ENCODE measurements at regions not wholly inside any gene's neighbourhood (a gene's known extent, or its start where the extent isn't known, plus 50 kb on each side); places are given as distances from the start of the nearest gene placed in this dataset.

DNA sequence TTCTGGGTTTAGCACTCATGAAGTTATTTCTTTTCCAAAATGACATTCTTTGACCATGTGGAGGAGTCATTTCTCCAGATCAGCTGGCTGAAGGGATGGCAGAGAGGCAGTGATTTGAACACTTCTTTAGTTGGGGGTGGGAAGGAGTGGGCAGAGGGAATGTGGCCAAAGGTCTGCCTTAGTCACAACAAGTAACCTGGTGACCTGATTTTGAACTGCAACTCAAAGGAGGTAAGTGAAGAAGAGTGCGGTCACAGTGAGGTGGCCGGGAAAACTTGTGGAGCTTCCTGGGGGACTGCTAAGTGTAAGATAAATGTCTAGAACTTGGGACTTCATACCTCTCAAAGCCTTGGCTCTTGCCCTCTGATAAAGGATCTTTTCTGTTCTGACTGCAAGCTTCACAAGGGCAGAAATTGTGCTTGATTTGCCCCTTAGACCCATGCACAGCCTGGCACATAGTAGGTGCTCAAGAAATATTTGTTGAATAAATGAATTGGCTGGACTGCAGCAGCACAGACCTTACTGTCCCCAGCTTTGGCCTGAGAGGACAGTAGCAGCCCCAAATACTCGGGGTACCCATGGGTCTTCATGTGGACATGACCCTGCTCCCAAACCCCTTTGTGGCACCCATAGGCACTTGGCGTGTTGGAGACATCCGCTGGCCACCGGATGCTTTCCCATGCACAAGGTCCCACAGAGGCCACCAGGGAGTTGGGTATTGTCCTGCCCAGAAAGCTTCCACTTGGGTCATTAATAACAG, 99.0 kb upstream of the ALX4 start:
- H3T11ph ChIP-seq (ENCODE audit: low read length): no peak overlapping the region
- DNase-seq: no peak
- H3K79me1 ChIP-seq (ENCODE audit: insufficient read depth, low read depth, low read length, poor library complexity, severe bottlenecking): no peaks in the 10 kb centered on the region
- WGBS (ENCODE audit: extremely low coverage, insufficient read length, low lambda C conversion rate): no CpG with 5 or more reads among the region's 6 CpGs
- no peak overlapping the region for H2BK120ac ChIP-seq (ENCODE audit: low read depth, low read length, poor library complexity, severe bottlenecking)
- H2BK12ac ChIP-seq (ENCODE audit: insufficient read length, low read depth, low read length): no peak overlapping the region
- H3K27ac ChIP-seq (ENCODE audit: insufficient read length, low read depth, low read length): no peak overlapping the region
- H3K18ac ChIP-seq (ENCODE audit: insufficient read length, low read depth, low read length): no peak overlapping the region
- H3K36me3 Mint-ChIP-seq (ENCODE audit: insufficient read depth in 1 of 3, low read depth in 3 of 3): 0 out of 7 replicates have a peak, but pooled peaks cover 0 to 2% (median 0%) of the 10 kb centered on the region in 3 experiments
- no peaks in the 10 kb centered on the region for H3K4me1 Mint-ChIP-seq
- no peak overlapping the region for H3K4me2 ChIP-seq (ENCODE audit: insufficient read depth, insufficient read length, low read length)
- no peaks in the 10 kb centered on the region for H3K27me3 ChIP-seq (ENCODE audit: insufficient read depth, low read length)
- H2BK15ac ChIP-seq (ENCODE audit: low read depth, low read length): no peak overlapping the region
- no peaks in the 10 kb centered on the region for H4K20me1 ChIP-seq (ENCODE audit: control insufficient read depth, insufficient read depth, insufficient read length)
- H3K4me3 Mint-ChIP-seq: no peak overlapping the region
- H3K4ac ChIP-seq (ENCODE audit: low read depth, low read length): no peak overlapping the region
- no peak overlapping the region for H3K9ac ChIP-seq (ENCODE audit: extremely low read depth, insufficient read length, low read length)
- H2BK20ac ChIP-seq (ENCODE audit: low read depth, low read length, poor library complexity, severe bottlenecking): no peak overlapping the region
- TF ChIP-seq, protein P1, sequence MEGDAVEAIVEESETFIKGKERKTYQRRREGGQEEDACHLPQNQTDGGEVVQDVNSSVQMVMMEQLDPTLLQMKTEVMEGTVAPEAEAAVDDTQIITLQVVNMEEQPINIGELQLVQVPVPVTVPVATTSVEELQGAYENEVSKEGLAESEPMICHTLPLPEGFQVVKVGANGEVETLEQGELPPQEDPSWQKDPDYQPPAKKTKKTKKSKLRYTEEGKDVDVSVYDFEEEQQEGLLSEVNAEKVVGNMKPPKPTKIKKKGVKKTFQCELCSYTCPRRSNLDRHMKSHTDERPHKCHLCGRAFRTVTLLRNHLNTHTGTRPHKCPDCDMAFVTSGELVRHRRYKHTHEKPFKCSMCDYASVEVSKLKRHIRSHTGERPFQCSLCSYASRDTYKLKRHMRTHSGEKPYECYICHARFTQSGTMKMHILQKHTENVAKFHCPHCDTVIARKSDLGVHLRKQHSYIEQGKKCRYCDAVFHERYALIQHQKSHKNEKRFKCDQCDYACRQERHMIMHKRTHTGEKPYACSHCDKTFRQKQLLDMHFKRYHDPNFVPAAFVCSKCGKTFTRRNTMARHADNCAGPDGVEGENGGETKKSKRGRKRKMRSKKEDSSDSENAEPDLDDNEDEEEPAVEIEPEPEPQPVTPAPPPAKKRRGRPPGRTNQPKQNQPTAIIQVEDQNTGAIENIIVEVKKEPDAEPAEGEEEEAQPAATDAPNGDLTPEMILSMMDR (conservative IDR thresholded peaks at IDR 0.05): no peak
- no peak overlapping the region for H4K5ac ChIP-seq (ENCODE audit: insufficient read length, low read depth, low read length)
- no peak overlapping the region for H3K23ac ChIP-seq (ENCODE audit: insufficient read length, low read depth, low read length)
- no peak overlapping the region for H4K8ac ChIP-seq (replicated peaks; ENCODE audit: insufficient read length, low read depth, low read length)
- no peak overlapping the region for H2AFZ ChIP-seq (ENCODE audit: low read length)
- no peaks in the 10 kb centered on the region for H3K4me1 ChIP-seq (ENCODE audit: insufficient read depth, low read length)
- no peak overlapping the region for H4K91ac ChIP-seq (ENCODE audit: insufficient read length, low read depth, low read length)
- H3K27me3 Mint-ChIP-seq (ENCODE audit: low read depth): peaks cover 41% of the 10 kb centered on the region
- H3K56ac ChIP-seq (ENCODE audit: insufficient read length, low read depth, low read length): no peak overlapping the region
- H2BK5ac ChIP-seq (ENCODE audit: insufficient read length, low read length): no peak overlapping the region
- no peak overlapping the region for H2AK5ac ChIP-seq (ENCODE audit: insufficient read length, low read length)
- H3K9me3 ChIP-seq (ENCODE audit: control insufficient read depth, low read depth, low read length): no peaks in the 10 kb centered on the region
- H3K27ac Mint-ChIP-seq: no peak overlapping the region; a peak in 1 of 7 replicates
- no peaks in the 10 kb centered on the region for H3K79me2 ChIP-seq (ENCODE audit: insufficient read depth, low read length)
- H3K9me3 Mint-ChIP-seq: peaks cover 4 to 7% of the 10 kb centered on the region in 2 experiments; a peak in 4 of 5 replicates
- no peaks in the 10 kb centered on the region for H3K23me2 ChIP-seq (ENCODE audit: insufficient read length, low read depth, low read length, poor library complexity, severe bottlenecking)
- no peak overlapping the region for H3K14ac ChIP-seq (ENCODE audit: insufficient read depth, low read length)
